HG03159 (cell line): ENCODE measurements at regions not wholly inside any gene's neighbourhood (a gene's known extent, or its start where the extent isn't known, plus 50 kb on each side); places are given as distances from the start of the nearest gene placed in this dataset.
"Not testable (repeated sequence)": the region's sequence is repeated elsewhere in the genome, so short reads cannot be mapped to it uniquely, and the experiment has no call there.

ENCODE experiments used
- ATAC-seq: cut with Tn5 transposase; IDR thresholded peaks from one replicate; pipeline ENCODE4 v1.9.1; 2021; ENCODE audit warnings: mild to moderate bottlenecking, moderate library complexity; ENCODE audit not compliant: unreplicated experiment

- ATAC-seq, result no peak
These were observed 1288.6 kb upstream of the CDH2 start for GRCh38 chr18:29465526-29465925.

GRCh38 chr18:29459972-29460371, 1283.0 kb upstream of the CDH2 start:
- no peak for ATAC-seq

GRCh38 chr18:29457316-29457889, 1280.5 kb upstream of the CDH2 start:
- ATAC-seq, result no peak

- ATAC-seq, result no peak
These were observed 1272.5 kb upstream of the CDH2 start for GRCh38 chr18:29449424-29449823.

- no peak for ATAC-seq
These were observed 1262.5 kb upstream of the CDH2 start for GRCh38 chr18:29439398-29439797.

GRCh38 chr18:29436459-29436858, 1259.5 kb upstream of the CDH2 start:
- no peak for ATAC-seq

- ATAC-seq, result no peak
These were observed 1257.7 kb upstream of the CDH2 start for GRCh38 chr18:29434650-29435049.

- ATAC-seq, result no peak
These were observed 1253.5 kb upstream of the CDH2 start for GRCh38 chr18:29430416-29430815.

GRCh38 chr18:29418136-29418535, 1241.2 kb upstream of the CDH2 start:
- ATAC-seq, result no peak

- no peak for ATAC-seq
These were observed 1230.1 kb upstream of the CDH2 start for GRCh38 chr18:29406996-29407395.

GRCh38 chr18:29397536-29397935, 1220.6 kb upstream of the CDH2 start:
- ATAC-seq, result no peak

- no peak for ATAC-seq
These were observed 1206.7 kb upstream of the CDH2 start for GRCh38 chr18:29383311-29384273.

- no peak for ATAC-seq
These were observed 1201.8 kb upstream of the CDH2 start for GRCh38 chr18:29378651-29379136.

- no peak for ATAC-seq
These were observed 1200.4 kb upstream of the CDH2 start for GRCh38 chr18:29377346-29377745.

GRCh38 chr18:29373000-29373399, 1196.1 kb upstream of the CDH2 start:
- no peak for ATAC-seq

GRCh38 chr18:29361843-29362242, 1184.9 kb upstream of the CDH2 start:
- ATAC-seq, result no peak

- not testable (repeated sequence) for ATAC-seq
These were observed 1183.7 kb upstream of the CDH2 start for GRCh38 chr18:29360659-29361058.

GRCh38 chr18:29359222-29359621, 1182.3 kb upstream of the CDH2 start:
- ATAC-seq, result not testable (repeated sequence)

- no peak for ATAC-seq
These were observed 1174.2 kb upstream of the CDH2 start for GRCh38 chr18:29351171-29351570.

- no peak for ATAC-seq
These were observed 1152.0 kb upstream of the CDH2 start for GRCh38 chr18:29328932-29329331.

GRCh38 chr18:29326214-29326613, 1149.3 kb upstream of the CDH2 start:
- no peak for ATAC-seq

- ATAC-seq, result no peak
These were observed 1144.6 kb upstream of the CDH2 start for GRCh38 chr18:29321561-29321960.
